ENCODE measurements at regions not wholly inside any gene's neighbourhood (a gene's known extent, or its start where the extent isn't known, plus 50 kb on each side); places are given as distances from the start of the nearest gene placed in this dataset.

DNA sequence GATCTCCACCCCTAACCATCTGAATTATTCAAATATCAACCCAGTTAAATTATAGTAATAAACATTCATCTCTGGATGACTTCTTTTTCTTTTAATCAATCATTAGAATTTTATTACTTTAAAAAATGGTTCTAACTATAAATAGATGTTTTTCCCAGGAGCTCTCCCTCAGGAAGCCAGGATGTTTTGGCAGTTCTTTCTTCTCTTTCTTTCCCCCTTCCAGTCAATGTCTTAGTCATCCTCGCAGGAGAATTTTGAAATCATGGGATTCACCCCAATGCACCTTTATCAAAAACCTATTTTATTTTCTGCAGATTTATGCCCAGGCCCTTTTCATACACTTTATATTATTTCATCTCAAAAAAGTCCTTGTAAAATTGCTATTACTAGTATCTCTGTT lies 711.6 kb downstream of the CDH11 start:
- no peak for DNase-seq (ENCODE audit: low spot score)

- DNase-seq (ENCODE audit: low spot score): no peak
These were observed 712.1 kb downstream of the CDH11 start for GRCh38 chr16:64409783-64410210.

DNA sequence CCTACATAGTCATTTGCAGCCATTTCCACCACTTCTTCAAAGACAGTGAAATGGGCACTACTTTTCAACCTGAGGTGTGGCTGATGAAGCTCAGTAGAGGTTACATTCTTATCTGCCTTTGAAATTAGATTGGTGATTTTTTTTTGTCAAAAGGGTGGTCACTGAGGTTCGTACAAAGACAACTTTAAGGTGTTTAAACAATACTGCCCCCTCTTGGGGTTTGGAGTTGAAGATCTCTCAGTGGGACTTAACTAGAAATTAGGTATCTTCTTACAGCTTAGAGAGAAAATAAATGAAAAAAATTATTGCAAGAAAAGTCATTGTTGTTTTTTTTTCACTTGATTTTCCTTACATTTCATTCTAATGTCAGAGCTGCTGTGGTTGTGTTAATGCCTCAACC lies 713.2 kb downstream of the CDH11 start:
- no peak for DNase-seq (ENCODE audit: low spot score)

- peak; percentile 80 for DNase-seq (ENCODE audit: low spot score)
These were observed 715.1 kb downstream of the CDH11 start for GRCh38 chr16:64406770-64407181.

DNA sequence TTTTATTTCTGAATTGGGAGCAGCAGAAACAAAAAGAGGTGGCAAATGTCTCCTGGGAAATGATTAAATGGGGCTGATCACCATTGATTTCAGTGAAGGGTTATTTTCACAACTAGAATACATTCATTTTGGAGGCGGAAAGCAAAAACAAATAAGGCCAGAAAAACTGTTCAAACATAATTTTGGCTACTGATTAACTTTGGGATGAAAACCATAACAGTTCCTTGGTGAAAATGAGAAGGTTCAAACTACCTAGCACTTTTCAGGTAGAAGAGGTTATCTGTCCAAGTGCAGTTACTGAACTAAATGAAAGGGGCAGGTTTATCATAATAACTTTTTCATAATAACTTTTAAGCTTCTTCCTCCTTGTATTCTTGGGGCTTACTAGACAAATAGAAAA lies 718.5 kb downstream of the CDH11 start:
- DNase-seq (ENCODE audit: low spot score): no peak

GRCh38 chr16:64398793-64399192 lies 723.1 kb downstream of the CDH11 start:
- no peak for DNase-seq (ENCODE audit: low spot score)

GRCh38 chr16:64397945-64398508 lies 723.8 kb downstream of the CDH11 start:
- DNase-seq (ENCODE audit: low spot score): no peak

- no peak for DNase-seq (ENCODE audit: low spot score)
These were observed 724.8 kb downstream of the CDH11 start for GRCh38 chr16:64397042-64397441.

- no peak for DNase-seq (ENCODE audit: low spot score)
These were observed 727.8 kb downstream of the CDH11 start for GRCh38 chr16:64394061-64394460.

GRCh38 chr16:64392456-64392855 lies 729.4 kb downstream of the CDH11 start:
- peak; percentile 73 for DNase-seq (ENCODE audit: low spot score)

GRCh38 chr16:64391063-64391600 lies 730.7 kb downstream of the CDH11 start:
- peak; percentile 45 for DNase-seq (ENCODE audit: low spot score)

- no peak for DNase-seq (ENCODE audit: low spot score)
These were observed 731.8 kb downstream of the CDH11 start for GRCh38 chr16:64390102-64390501.

- DNase-seq (ENCODE audit: low spot score): no peak
These were observed 737.2 kb downstream of the CDH11 start for GRCh38 chr16:64384636-64385035.

GRCh38 chr16:64381979-64382378 lies 739.9 kb downstream of the CDH11 start:
- no peak for DNase-seq (ENCODE audit: low spot score)

DNA sequence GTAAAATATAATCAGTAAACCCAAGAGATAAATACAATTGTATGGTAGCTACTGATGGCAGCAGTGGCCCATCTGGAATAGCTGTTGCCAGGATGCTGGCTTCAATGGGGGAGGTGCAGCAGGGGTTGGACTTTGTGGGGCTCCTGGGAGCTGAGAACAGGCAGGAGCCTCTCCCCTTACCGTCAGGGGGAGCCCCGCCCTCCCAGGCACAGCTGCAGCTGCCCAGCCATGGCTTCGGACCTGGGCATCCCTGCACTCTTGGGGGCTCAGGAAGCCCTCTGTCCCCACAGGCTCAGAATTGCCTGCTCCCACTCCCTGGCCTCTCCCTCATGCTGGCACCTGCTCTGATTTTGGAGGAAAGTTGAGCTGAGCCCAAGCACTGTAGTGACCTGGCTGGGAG lies 741.1 kb downstream of the CDH11 start:
- DNase-seq (ENCODE audit: low spot score): no peak

DNA sequence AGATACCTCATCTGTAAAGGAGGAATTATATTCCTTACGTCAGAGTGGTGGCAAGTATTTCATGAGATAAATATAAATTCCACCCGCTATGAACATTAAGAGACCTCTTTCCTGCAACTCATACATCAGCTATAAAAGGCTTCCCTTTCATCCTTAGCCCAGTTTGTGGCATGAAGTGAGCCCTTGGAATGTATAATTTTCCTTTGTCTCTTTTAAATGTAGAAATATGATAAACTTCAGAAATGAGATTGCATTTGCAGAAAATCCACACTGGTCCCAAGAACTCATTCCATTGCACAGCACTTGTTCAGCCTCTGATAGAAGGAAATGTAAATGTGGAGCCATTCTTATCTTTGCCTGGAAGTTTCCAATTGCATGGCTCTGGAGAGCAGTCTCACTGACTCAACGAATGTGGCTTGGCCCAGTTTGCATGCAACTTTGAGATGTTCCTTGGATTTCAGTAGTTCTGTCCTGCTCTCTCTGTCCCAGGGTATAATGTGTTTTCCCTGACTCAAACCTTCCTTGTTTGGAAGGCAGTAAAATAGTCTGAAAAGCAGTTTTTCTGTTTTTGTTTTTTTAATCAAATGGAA lies 746.4 kb downstream of the CDH11 start:
- no peak for DNase-seq (ENCODE audit: low spot score)

DNA sequence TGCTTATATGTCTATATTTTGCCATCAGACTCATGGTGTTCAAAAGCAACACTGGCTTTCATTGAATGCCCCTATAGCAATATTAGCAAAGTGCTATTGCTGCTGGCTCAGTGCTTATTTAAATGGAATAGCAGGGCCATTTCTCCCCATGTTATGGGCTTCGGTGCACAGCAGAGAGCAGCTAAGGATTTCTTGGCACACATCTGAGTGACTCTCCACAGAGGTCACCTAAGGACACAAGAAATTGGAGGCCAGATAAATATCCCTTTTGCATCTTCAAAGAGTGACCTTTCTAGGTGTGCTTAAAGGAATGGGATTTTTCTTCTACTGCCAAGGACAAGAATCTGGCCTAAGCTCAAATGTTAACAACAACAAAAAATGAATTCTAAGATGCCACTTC lies 751.8 kb downstream of the CDH11 start:
- DNase-seq (ENCODE audit: low spot score): no peak

GRCh38 chr16:64365448-64365931 lies 756.4 kb downstream of the CDH11 start:
- no peak for DNase-seq (ENCODE audit: low spot score)

- DNase-seq (ENCODE audit: low spot score): no peak
These were observed 757.0 kb downstream of the CDH11 start for GRCh38 chr16:64364894-64365293.

- no peak for DNase-seq (ENCODE audit: low spot score)
These were observed 757.4 kb downstream of the CDH11 start for GRCh38 chr16:64364416-64364815.

DNA sequence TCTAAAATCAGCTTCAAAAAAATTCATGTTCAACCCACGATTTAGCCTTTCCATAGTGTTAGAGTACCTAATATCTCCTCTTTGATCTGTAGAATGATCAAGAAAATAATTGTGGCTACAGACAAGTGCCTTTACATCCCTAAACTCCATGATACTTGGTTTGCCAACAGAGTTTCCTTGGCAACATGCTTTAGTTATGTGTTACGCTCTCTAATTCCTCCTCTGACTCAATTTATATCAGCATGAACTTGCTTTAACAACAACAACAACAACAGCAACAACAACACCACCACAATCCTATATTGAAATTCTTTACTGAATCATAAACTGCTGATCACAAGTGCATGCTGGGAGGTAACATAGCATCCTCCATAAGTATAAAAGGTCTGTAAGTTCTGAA lies 757.8 kb downstream of the CDH11 start:
- DNase-seq (ENCODE audit: low spot score): no peak

- DNase-seq (ENCODE audit: low spot score): no peak
These were observed 758.8 kb downstream of the CDH11 start for GRCh38 chr16:64363039-64363438.

GRCh38 chr16:64362193-64362592 lies 759.7 kb downstream of the CDH11 start:
- no peak for DNase-seq (ENCODE audit: low spot score)

- DNase-seq (ENCODE audit: low spot score): no peak
These were observed 760.1 kb downstream of the CDH11 start for GRCh38 chr16:64361753-64362152.
